ENCODE measurements at regions not wholly inside any gene's neighbourhood (a gene's known extent, or its start where the extent isn't known, plus 50 kb on each side); places are given as distances from the start of the nearest gene placed in this dataset.
"Not testable (repeated sequence)": the region's sequence is repeated elsewhere in the genome, so short reads cannot be mapped to it uniquely, and the experiment has no call there.

DNA sequence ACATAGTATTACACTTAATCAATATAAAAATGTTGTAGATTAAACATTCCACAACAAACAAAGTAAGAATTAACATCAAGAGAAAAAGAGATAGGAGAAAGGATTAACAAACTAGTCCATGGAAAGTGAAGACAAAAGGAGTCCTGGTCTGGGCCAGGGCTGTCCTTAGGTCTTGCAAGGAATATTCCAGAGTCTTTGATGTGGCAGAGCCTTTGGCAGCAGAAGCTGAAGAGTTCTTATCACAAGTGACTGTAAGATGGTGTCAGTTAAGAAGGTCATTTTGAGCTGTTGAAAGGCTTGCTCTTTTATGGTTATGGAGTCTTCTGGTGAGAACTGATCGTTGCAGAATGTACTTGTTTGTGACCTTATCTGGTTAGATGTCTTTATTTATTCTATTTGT is 127.7 kb upstream of the LRRTM4 start:
- no peaks in the 10 kb centered on the region for H3K36me3 ChIP-seq (ENCODE audit: insufficient read depth, low read length)
- no peak overlapping the region for H3K4me2 ChIP-seq (ENCODE audit: insufficient read depth, low read length)
- H3K4me3 ChIP-seq (ENCODE audit: insufficient read depth, low read length): no peak overlapping the region
- H4K20me1 ChIP-seq (ENCODE audit: insufficient read depth, low read length): no peaks in the 10 kb centered on the region
- TF ChIP-seq, protein P1, sequence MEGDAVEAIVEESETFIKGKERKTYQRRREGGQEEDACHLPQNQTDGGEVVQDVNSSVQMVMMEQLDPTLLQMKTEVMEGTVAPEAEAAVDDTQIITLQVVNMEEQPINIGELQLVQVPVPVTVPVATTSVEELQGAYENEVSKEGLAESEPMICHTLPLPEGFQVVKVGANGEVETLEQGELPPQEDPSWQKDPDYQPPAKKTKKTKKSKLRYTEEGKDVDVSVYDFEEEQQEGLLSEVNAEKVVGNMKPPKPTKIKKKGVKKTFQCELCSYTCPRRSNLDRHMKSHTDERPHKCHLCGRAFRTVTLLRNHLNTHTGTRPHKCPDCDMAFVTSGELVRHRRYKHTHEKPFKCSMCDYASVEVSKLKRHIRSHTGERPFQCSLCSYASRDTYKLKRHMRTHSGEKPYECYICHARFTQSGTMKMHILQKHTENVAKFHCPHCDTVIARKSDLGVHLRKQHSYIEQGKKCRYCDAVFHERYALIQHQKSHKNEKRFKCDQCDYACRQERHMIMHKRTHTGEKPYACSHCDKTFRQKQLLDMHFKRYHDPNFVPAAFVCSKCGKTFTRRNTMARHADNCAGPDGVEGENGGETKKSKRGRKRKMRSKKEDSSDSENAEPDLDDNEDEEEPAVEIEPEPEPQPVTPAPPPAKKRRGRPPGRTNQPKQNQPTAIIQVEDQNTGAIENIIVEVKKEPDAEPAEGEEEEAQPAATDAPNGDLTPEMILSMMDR (IDR thresholded peaks at IDR 0.05; ENCODE audit: extremely low read depth, low read depth, low read length): no peak
- no peak for DNase-seq (ENCODE audit: insufficient read length, low spot score, missing footprints)
- H2AFZ ChIP-seq (ENCODE audit: low read length): no peak overlapping the region
- H3K27me3 ChIP-seq (ENCODE audit: insufficient read depth, low read length): no peaks in the 10 kb centered on the region
- no peaks in the 10 kb centered on the region for H3K9me3 ChIP-seq (ENCODE audit: low read depth, low read length)
- no peak overlapping the region for H3K27ac ChIP-seq (ENCODE audit: low read depth, low read length)
- no peaks in the 10 kb centered on the region for H3K79me2 ChIP-seq (ENCODE audit: insufficient read depth, low read length)
- H3K4me1 ChIP-seq (ENCODE audit: insufficient read depth, low read length): no peaks in the 10 kb centered on the region

DNA sequence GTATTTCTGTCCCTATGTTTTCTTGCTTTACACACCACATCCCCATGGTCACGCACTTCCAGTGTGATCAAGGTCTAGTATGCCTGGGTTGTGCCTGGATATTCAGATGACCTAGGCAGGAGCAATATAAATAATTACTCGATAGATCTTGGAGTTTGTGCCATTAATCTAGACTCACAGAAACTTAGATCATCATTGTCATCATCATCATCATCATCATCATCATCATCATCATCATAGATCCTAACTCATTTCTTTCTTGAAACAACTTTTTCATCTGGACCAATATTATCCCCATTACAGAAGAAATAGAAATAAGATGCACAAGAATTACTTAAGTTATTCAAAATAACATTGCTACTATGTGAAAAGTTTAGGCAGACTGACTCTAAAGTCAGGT is 130.3 kb upstream of the LRRTM4 start:
- Histone ChIP-seq H3K79me2 (ENCODE audit: insufficient read depth, low read length) (no peaks in the 10 kb centered on the region), H2AFZ (ENCODE audit: low read length) (no peak overlapping the region), H3K36me3 (ENCODE audit: insufficient read depth, low read length) (no peaks in the 10 kb centered on the region), H3K4me3 (ENCODE audit: insufficient read depth, low read length) (no peak overlapping the region), H3K4me1 (ENCODE audit: insufficient read depth, low read length) (no peaks in the 10 kb centered on the region), H3K27ac (ENCODE audit: low read depth, low read length) (no peak overlapping the region), H4K20me1 (ENCODE audit: insufficient read depth, low read length) (no peaks in the 10 kb centered on the region), H3K4me2 (ENCODE audit: insufficient read depth, low read length) (no peak overlapping the region), H3K9me3 (ENCODE audit: low read depth, low read length) (peaks cover 2% of the 10 kb centered on the region), H3K27me3 (ENCODE audit: insufficient read depth, low read length) (no peaks in the 10 kb centered on the region)
- no peak for DNase-seq (ENCODE audit: insufficient read length, low spot score, missing footprints)
- TF ChIP-seq, protein P1 (IDR thresholded peaks at IDR 0.05; ENCODE audit: extremely low read depth, low read depth, low read length): no peak

DNA sequence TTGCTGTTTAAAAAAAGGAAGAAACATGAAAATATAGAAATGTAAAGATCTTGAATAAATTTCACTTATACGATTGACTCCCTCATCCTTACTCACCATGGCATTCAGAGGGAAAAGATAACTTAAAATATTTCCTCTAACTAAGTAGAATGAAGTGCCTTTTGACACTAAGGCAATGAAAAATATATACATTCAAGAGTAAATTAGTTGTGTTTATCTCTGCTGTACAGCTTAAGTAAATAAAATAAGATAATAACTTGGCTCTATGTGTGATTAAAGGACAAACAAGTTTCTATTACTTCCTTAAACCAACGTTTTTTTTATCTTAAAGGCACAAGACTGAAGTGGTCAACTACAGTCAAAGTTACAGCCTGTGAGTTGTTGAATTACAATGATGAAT is 142.3 kb upstream of the LRRTM4 start:
- Histone ChIP-seq H3K4me1 (ENCODE audit: insufficient read depth, low read length) (no peaks in the 10 kb centered on the region), H3K9me3 (ENCODE audit: low read depth, low read length) (no peaks in the 10 kb centered on the region), H3K36me3 (ENCODE audit: insufficient read depth, low read length) (no peaks in the 10 kb centered on the region), H4K20me1 (ENCODE audit: insufficient read depth, low read length) (no peaks in the 10 kb centered on the region), H3K27ac (ENCODE audit: low read depth, low read length) (no peak overlapping the region), H3K27me3 (ENCODE audit: insufficient read depth, low read length) (no peaks in the 10 kb centered on the region), H3K79me2 (ENCODE audit: insufficient read depth, low read length) (no peaks in the 10 kb centered on the region), H3K4me3 (ENCODE audit: insufficient read depth, low read length) (no peak overlapping the region), H3K4me2 (ENCODE audit: insufficient read depth, low read length) (no peak overlapping the region), H2AFZ (ENCODE audit: low read length) (no peak overlapping the region)
- TF ChIP-seq, protein P1 (IDR thresholded peaks at IDR 0.05; ENCODE audit: extremely low read depth, low read depth, low read length): no peak
- DNase-seq (ENCODE audit: insufficient read length, low spot score, missing footprints): no peak

DNA sequence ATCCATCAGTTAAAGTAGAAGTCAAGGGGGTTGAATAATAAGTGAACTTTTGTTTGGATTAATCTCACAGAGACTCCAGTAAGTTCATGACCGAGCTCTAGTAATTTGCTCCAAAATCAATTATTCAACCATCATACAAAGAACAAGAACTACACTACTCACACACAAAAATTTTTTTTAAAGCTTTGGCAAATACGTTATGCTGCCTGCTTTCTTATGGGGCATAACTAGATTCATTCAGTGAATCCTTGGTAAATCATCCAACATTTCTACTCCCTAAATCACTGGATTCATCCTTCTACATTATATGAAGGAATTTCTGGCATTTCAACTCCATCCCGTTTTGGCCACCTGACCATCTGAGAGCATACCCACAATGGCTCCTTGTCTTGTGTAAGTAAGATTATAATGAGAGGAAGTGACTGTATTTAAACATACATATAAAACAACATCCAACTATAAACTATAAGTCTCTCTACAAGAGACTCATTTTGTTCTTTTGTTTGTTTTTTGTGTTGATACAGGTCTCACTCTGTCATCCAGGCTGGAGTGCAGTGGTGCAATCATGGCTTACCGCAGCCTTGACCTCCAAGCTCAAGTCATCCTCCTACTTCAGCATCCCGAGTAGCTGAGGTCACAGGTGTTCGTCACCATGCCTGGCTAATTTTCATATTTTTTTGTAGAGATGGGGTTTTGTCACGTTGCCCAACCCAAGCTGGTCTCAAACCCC is 144.2 kb upstream of the LRRTM4 start:
- H4K20me1 ChIP-seq (ENCODE audit: insufficient read depth, low read length): no peaks in the 10 kb centered on the region
- no peaks in the 10 kb centered on the region for H3K27me3 ChIP-seq (ENCODE audit: insufficient read depth, low read length)
- no peaks in the 10 kb centered on the region for H3K4me1 ChIP-seq (ENCODE audit: insufficient read depth, low read length)
- H3K27ac ChIP-seq (ENCODE audit: low read depth, low read length): no peak overlapping the region
- no peak overlapping the region for H3K4me2 ChIP-seq (ENCODE audit: insufficient read depth, low read length)
- H2AFZ ChIP-seq (ENCODE audit: low read length): no peak overlapping the region
- H3K79me2 ChIP-seq (ENCODE audit: insufficient read depth, low read length): no peaks in the 10 kb centered on the region
- DNase-seq (ENCODE audit: insufficient read length, low spot score, missing footprints): no peak
- no peaks in the 10 kb centered on the region for H3K36me3 ChIP-seq (ENCODE audit: insufficient read depth, low read length)
- TF ChIP-seq, protein P1 (IDR thresholded peaks at IDR 0.05; ENCODE audit: extremely low read depth, low read depth, low read length): no peak
- no peaks in the 10 kb centered on the region for H3K9me3 ChIP-seq (ENCODE audit: low read depth, low read length)
- no peak overlapping the region for H3K4me3 ChIP-seq (ENCODE audit: insufficient read depth, low read length)

DNA sequence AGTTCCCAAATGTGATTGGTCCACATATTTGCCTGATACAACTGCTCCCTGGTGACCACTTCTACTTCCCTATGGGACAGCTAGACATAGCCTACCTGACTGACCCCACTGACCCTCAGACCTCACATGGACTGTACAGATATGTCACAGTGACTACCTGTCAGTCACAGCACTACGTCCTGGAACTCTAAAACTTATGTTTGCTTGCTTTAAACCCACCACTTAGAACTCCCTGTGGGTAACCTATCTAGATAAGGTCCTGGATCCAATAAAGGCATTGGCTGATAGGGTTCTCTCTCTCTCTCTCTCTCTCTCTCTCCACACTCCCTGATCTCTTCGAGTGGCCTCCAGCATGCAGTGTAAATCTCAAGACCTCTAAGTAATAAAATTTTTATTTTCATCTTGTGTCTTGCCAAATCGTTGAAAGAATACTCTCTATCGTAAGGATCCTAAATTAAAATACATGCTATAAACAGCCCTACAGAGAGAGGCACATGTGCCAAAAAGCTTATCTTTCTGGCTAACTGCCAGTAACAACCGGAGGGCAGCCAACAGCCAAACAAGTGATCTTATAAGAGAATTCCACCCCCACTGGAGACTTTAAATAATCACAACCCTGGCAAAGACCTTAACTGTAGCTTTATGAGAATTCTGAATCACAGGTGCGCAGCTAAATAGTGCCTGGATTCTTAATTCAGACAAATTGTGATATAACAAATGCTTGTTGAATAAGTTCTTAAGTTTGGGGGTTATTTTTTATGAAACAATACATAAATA is 162.6 kb upstream of the LRRTM4 start:
- not testable (repeated sequence) for H3K27ac ChIP-seq (ENCODE audit: low read depth, low read length); H2AFZ ChIP-seq (ENCODE audit: low read length); H4K20me1 ChIP-seq (ENCODE audit: insufficient read depth, low read length); H3K36me3 ChIP-seq (ENCODE audit: insufficient read depth, low read length); H3K4me2 ChIP-seq (ENCODE audit: insufficient read depth, low read length); H3K27me3 ChIP-seq (ENCODE audit: insufficient read depth, low read length); H3K79me2 ChIP-seq (ENCODE audit: insufficient read depth, low read length); DNase-seq (ENCODE audit: insufficient read length, low spot score, missing footprints); H3K4me1 ChIP-seq (ENCODE audit: insufficient read depth, low read length); H3K4me3 ChIP-seq (ENCODE audit: insufficient read depth, low read length); H3K9me3 ChIP-seq (ENCODE audit: low read depth, low read length)
